GM12878 (cell line): ENCODE measurements at regions not wholly inside any gene's neighbourhood (a gene's known extent, or its start where the extent isn't known, plus 50 kb on each side); places are given as distances from the start of the nearest gene placed in this dataset.

Experiments
- ATAC-seq: fragments of 200-7000 bp; cut with Tn5 transposase; 3 replicates; pipeline ENCODE4 v1.9.1; 2020; ENCODE audit warnings: mild to moderate bottlenecking, moderate library complexity
- BruUV-seq: library from RNA; stranded (reverse); fragments of 400-500 nt; replicated peaks from 2 replicates; lab custom pipeline; 2021; lab: Mats Ljungman, UMichigan
- CTCF ChIA-PET: fragments of 300-600 bp; sonication (Branson Sonifier 250); formaldehyde crosslinking; extraction: SDS; loops from one replicate; lab custom pipeline; 2021; ENCODE audit warnings: inconsistent platforms; lab: Yijun Ruan, JAX
- POLR2A ChIA-PET: fragments of 350-600 bp; formaldehyde crosslinking; extraction: SDS; loops from one replicate; lab custom pipeline; 2021; ENCODE audit warnings: inconsistent platforms; lab: Charles Lee
- RAD21 ChIA-PET: fragments of 300-600 bp; sonication (Branson Sonifier 250); formaldehyde crosslinking; loops from one replicate; lab custom pipeline; 2023; ENCODE audit warnings: antibody characterized with exemption; ENCODE audit not compliant: unreplicated experiment; lab: Charles Lee
- SMC1A ChIA-PET: fragments of 300-600 bp; sonication (Branson Sonifier 250); formaldehyde crosslinking; loops from one replicate; lab custom pipeline; 2023; ENCODE audit not compliant: unreplicated experiment, uncharacterized antibody; lab: Charles Lee
- DNase-seq: peaks from one replicate; pipeline ENCODE4 v3.0.0-alpha.2; 2011; ENCODE audit warnings: low read depth, low spot score
- FAIRE-seq: peaks from 3 replicates; lab custom pipeline; 2011; peaks lifted over from hg19 to GRCh38; lab: Jason Lieb, UNC
- H2AFZ ChIP-seq: 2 replicates; pipeline ENCODE4 v1.6.0; 2011; ENCODE audit warnings: low read depth, low read length, control low read depth; ENCODE audit not compliant: control insufficient read depth
- H3K27ac ChIP-seq: 2 replicates; pipeline ENCODE4 v1.5.1; 2011; ENCODE audit warnings: control low read depth; ENCODE audit not compliant: control insufficient read depth, insufficient read depth
- H3K27me3 ChIP-seq, 2 experiments: replicated peaks in 1 of 2; 2 replicates each; pipeline versions ENCODE4 v1.6.0 to v1.6.1; 2011; ENCODE audit warnings: low read length in 1 of 2; ENCODE audit not compliant: control insufficient read depth in 2 of 2, insufficient read depth in 2 of 2
- H3K36me3 ChIP-seq, 2 experiments: 2 replicates each; pipeline ENCODE4 v1.5.1; 2011; ENCODE audit warnings: low read length in 1 of 2; ENCODE audit not compliant: control insufficient read depth in 2 of 2, insufficient read depth in 2 of 2
- H3K4me1 ChIP-seq: 2 replicates; pipeline ENCODE4 v1.6.1; 2011; ENCODE audit warnings: mild to moderate bottlenecking, low read length, moderate library complexity, mixed read lengths; ENCODE audit not compliant: control insufficient read depth, insufficient read depth
- H3K4me2 ChIP-seq: 2 replicates; pipeline ENCODE4 v1.6.0; 2011; ENCODE audit warnings: control low read depth; ENCODE audit not compliant: control insufficient read depth, insufficient read depth
- H3K4me3 ChIP-seq: fragments of 200-600 bp; sonication (generic); 2 replicates; pipeline ENCODE4 v1.5.1; 2016
- H3K79me2 ChIP-seq: 2 replicates; pipeline ENCODE4 v1.6.0; 2011; ENCODE audit warnings: low read length; ENCODE audit not compliant: control insufficient read depth, insufficient read depth
- H3K9ac ChIP-seq: 2 replicates; pipeline ENCODE4 v1.8.0; 2011; ENCODE audit warnings: low read length, control low read depth, mixed read lengths; ENCODE audit not compliant: control insufficient read depth, insufficient read depth
- H3K9me3 ChIP-seq: replicated peaks from 3 replicates; pipeline ENCODE4 v1.5.1; 2011; ENCODE audit warnings: mild to moderate bottlenecking, low read length; ENCODE audit not compliant: control insufficient read depth, insufficient read depth
- H4K20me1 ChIP-seq: 2 replicates; pipeline ENCODE4 v1.6.0; 2011; ENCODE audit not compliant: control insufficient read depth, insufficient read depth
- CEBPZ ChIP-seq: fragments of 150-350 bp; IDR thresholded peaks from 2 replicates; pipeline ENCODE4 v1.6.1; 2016; ENCODE audit warnings: low read depth, low read length
- HCFC1 ChIP-seq: fragments of 150-350 bp; IDR thresholded peaks from 2 replicates; pipeline ENCODE4 v1.6.1; 2014; ENCODE audit warnings: low read length
- IKZF1 ChIP-seq: fragments of 450-650 bp; conservative IDR thresholded peaks from 2 replicates; pipeline ENCODE4 v1.6.1; 2017; ENCODE audit warnings: antibody characterized with exemption, mild to moderate bottlenecking
- NFIC ChIP-seq: IDR thresholded peaks from 2 replicates; pipeline ENCODE4 v1.6.1; 2012; ENCODE audit warnings: low read depth, mild to moderate bottlenecking, inconsistent platforms, low read length, moderate library complexity
- POLR2A ChIP-seq: IDR thresholded peaks from 2 replicates; pipeline ENCODE4 v1.6.1; 2011; ENCODE audit warnings: low read depth, mild to moderate bottlenecking, low read length
- PRDM15 ChIP-seq: fragments of 450-650 bp; formaldehyde crosslinking; IDR thresholded peaks from 2 replicates; pipeline ENCODE4 v1.4.0; 2020; ENCODE audit warnings: mild to moderate bottlenecking, moderate library complexity
- WGBS: methylation state at CpG from one replicate; pipeline ENCODE4 v1.1.6; 2016; ENCODE audit warnings: low lambda C conversion rate; ENCODE audit not compliant: insufficient replicate concordance, insufficient coverage; ENCODE audit errors: missing lambda C conversion rate; 5-methylcytosine and 5-hydroxymethylcytosine counted together
- in situ Hi-C: fragments of 300-500 bp; cut with MboI; formaldehyde crosslinking; loops from 9 replicates; pipeline ENCODE4 v1.14.3; 2018; ENCODE audit warnings: mixed read lengths
- intact Hi-C: fragments of 100-400 bp; cut with micrococcal nuclease; formaldehyde crosslinking; loops from one replicate; pipeline ENCODE4 v1.14.2; 2022; ENCODE audit not compliant: unreplicated experiment
- TF ChIP-seq, protein P1 (sequence below): fragments of 450-650 bp; IDR thresholded peaks from 2 replicates; pipeline ENCODE4 v1.6.1; 2016; ENCODE audit warnings: mild to moderate bottlenecking
- TF ChIP-seq, protein P2 (sequence below): fragments of 450-650 bp; IDR thresholded peaks from 2 replicates; pipeline ENCODE4 v1.6.1; 2017; ENCODE audit warnings: antibody characterized with exemption, mild to moderate bottlenecking, moderate library complexity
- TF ChIP-seq, protein P3 (sequence below): fragments of 450-650 bp; IDR thresholded peaks from 2 replicates; pipeline ENCODE4 v1.6.1; 2017; ENCODE audit warnings: mild to moderate bottlenecking, moderate library complexity

GRCh38 chr10:94116848-94117247 lies 123.1 kb downstream of the PLCE1 start:
- CTCF ChIA-PET = no interaction called here
- Histone ChIP-seq H3K9ac (no peak overlapping the region), H2AFZ (no peak overlapping the region), H3K4me1 (no peaks in the 10 kb centered on the region), H3K27ac (no peak overlapping the region), H4K20me1 (no peaks in the 10 kb centered on the region), H3K36me3 (no peaks in the 10 kb centered on the region), H3K9me3 (no peaks in the 10 kb centered on the region; the same call in 2 of the 3 replicates), H3K4me2 (no peak overlapping the region), H3K4me3 (no peak overlapping the region), H3K27me3 (no peaks in the 10 kb centered on the region; a peak in 1 of 4 replicates), H3K79me2 (no peaks in the 10 kb centered on the region)
- DNase-seq = no peak
- intact Hi-C loops = no loop called here
- SMC1A ChIA-PET = no interaction called here
- POLR2A ChIA-PET = no interaction called here
- RAD21 ChIA-PET = no interaction called here
- in situ Hi-C loops = no loop called here
- no peak for FAIRE-seq
- ATAC-seq = no peak
- BruUV-seq = no TSS peak
- WGBS = 0% methylated on average over 1 of the region's 1 CpG
- TF ChIP-seq HCFC1 = no peak
- TF ChIP-seq, protein P1, sequence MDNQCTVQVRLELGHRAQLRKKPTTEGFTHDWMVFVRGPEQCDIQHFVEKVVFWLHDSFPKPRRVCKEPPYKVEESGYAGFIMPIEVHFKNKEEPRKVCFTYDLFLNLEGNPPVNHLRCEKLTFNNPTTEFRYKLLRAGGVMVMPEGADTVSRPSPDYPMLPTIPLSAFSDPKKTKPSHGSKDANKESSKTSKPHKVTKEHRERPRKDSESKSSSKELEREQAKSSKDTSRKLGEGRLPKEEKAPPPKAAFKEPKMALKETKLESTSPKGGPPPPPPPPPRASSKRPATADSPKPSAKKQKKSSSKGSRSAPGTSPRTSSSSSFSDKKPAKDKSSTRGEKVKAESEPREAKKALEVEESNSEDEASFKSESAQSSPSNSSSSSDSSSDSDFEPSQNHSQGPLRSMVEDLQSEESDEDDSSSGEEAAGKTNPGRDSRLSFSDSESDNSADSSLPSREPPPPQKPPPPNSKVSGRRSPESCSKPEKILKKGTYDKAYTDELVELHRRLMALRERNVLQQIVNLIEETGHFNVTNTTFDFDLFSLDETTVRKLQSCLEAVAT = no peak
- no peak for TF ChIP-seq CEBPZ
- TF ChIP-seq, protein P2, sequence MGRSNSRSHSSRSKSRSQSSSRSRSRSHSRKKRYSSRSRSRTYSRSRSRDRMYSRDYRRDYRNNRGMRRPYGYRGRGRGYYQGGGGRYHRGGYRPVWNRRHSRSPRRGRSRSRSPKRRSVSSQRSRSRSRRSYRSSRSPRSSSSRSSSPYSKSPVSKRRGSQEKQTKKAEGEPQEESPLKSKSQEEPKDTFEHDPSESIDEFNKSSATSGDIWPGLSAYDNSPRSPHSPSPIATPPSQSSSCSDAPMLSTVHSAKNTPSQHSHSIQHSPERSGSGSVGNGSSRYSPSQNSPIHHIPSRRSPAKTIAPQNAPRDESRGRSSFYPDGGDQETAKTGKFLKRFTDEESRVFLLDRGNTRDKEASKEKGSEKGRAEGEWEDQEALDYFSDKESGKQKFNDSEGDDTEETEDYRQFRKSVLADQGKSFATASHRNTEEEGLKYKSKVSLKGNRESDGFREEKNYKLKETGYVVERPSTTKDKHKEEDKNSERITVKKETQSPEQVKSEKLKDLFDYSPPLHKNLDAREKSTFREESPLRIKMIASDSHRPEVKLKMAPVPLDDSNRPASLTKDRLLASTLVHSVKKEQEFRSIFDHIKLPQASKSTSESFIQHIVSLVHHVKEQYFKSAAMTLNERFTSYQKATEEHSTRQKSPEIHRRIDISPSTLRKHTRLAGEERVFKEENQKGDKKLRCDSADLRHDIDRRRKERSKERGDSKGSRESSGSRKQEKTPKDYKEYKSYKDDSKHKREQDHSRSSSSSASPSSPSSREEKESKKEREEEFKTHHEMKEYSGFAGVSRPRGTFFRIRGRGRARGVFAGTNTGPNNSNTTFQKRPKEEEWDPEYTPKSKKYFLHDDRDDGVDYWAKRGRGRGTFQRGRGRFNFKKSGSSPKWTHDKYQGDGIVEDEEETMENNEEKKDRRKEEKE = no peak
- TF ChIP-seq NFIC = no peak
- no peak for TF ChIP-seq IKZF1
- no peak for TF ChIP-seq PRDM15 (CRISPR knock-in tag)
- TF ChIP-seq, protein P3, sequence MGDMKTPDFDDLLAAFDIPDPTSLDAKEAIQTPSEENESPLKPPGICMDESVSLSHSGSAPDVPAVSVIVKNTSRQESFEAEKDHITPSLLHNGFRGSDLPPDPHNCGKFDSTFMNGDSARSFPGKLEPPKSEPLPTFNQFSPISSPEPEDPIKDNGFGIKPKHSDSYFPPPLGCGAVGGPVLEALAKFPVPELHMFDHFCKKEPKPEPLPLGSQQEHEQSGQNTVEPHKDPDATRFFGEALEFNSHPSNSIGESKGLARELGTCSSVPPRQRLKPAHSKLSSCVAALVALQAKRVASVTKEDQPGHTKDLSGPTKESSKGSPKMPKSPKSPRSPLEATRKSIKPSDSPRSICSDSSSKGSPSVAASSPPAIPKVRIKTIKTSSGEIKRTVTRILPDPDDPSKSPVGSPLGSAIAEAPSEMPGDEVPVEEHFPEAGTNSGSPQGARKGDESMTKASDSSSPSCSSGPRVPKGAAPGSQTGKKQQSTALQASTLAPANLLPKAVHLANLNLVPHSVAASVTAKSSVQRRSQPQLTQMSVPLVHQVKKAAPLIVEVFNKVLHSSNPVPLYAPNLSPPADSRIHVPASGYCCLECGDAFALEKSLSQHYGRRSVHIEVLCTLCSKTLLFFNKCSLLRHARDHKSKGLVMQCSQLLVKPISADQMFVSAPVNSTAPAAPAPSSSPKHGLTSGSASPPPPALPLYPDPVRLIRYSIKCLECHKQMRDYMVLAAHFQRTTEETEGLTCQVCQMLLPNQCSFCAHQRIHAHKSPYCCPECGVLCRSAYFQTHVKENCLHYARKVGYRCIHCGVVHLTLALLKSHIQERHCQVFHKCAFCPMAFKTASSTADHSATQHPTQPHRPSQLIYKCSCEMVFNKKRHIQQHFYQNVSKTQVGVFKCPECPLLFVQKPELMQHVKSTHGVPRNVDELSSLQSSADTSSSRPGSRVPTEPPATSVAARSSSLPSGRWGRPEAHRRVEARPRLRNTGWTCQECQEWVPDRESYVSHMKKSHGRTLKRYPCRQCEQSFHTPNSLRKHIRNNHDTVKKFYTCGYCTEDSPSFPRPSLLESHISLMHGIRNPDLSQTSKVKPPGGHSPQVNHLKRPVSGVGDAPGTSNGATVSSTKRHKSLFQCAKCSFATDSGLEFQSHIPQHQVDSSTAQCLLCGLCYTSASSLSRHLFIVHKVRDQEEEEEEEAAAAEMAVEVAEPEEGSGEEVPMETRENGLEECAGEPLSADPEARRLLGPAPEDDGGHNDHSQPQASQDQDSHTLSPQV = no peak
- TF ChIP-seq POLR2A = no peak
